Activated CD4-positive, alpha-beta memory T cell treated with anti-CD3 and anti-CD28 coated beads, Interleukin-2, amount 10 ng/mL, durations not matched to agents 7 days and 5 days (primary cell): ENCODE measurements at regions not wholly inside any gene's neighbourhood (a gene's known extent, or its start where the extent isn't known, plus 50 kb on each side); places are given as distances from the start of the nearest gene placed in this dataset.

ENCODE experiments used
- CTCF ChIA-PET: fragments of 350-600 bp; sonication (Branson Sonifier 250); formaldehyde crosslinking; loops from one replicate; lab custom pipeline; 2021; ENCODE audit warnings: antibody characterized with exemption, inconsistent platforms; lab: Charles Lee
- POLR2A ChIA-PET: fragments of 350-600 bp; sonication (Branson Sonifier 250); formaldehyde crosslinking; loops from one replicate; lab custom pipeline; 2021; ENCODE audit warnings: antibody characterized with exemption; lab: Charles Lee
- DNase-seq: peaks from one replicate; pipeline ENCODE4 v3.0.0-alpha.2; 2020
- H3K27ac Mint-ChIP-seq: one replicate; pipeline ENCODE4 v1.8.0; 2021; ENCODE audit warnings: mild to moderate bottlenecking, mixed read lengths
- H3K27me3 Mint-ChIP-seq: one replicate; pipeline ENCODE4 v1.8.0; 2021; ENCODE audit warnings: mixed read lengths
- H3K36me3 Mint-ChIP-seq: one replicate; pipeline ENCODE4 v1.8.0; 2021; ENCODE audit warnings: low read depth, mixed read lengths
- H3K4me1 Mint-ChIP-seq: one replicate; pipeline ENCODE4 v1.8.0; 2021; ENCODE audit warnings: mixed read lengths
- H3K4me3 Mint-ChIP-seq: one replicate; pipeline ENCODE4 v1.8.0; 2021; ENCODE audit warnings: mild to moderate bottlenecking, mixed read lengths
- H3K9me3 Mint-ChIP-seq: one replicate; pipeline ENCODE4 v1.8.0; 2021; ENCODE audit warnings: mixed read lengths

DNA sequence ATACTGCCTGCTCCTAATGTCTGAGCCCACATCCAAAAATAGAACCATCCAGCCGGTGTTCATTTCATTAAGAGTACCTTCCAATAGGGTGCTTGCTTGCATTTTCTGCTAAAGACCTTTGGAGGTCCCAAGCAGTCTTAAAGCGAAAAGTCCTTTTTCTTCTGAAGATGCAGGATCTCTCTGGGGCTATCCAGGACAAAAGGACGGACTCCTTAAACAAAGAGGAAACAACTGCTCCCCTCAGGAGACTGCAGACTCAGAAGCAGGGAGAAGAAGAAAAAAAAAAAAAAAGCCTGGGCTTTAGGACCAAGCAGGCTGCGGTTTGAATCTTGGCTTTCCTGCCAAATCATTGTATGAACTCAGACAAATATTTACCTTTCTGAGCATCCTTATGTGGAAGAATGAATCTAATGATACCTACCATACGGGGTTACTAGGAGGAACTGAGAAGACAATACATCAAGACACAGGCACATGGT is 204.0 kb downstream of the PLPP3 start:
- Mint-ChIP-seq H3K27ac (no peak overlapping the region), H3K4me1 (no peaks in the 10 kb centered on the region), H3K36me3 (no peaks in the 10 kb centered on the region), H3K4me3 (no peak overlapping the region), H3K27me3 (no peaks in the 10 kb centered on the region), H3K9me3 (no peaks in the 10 kb centered on the region)
- no peak for DNase-seq
- ChIA-PET CTCF (no interaction called here), POLR2A (no interaction called here)

GRCh38 chr1:56374026-56374974 is 205.1 kb downstream of the PLPP3 start:
- no peak overlapping the region for H3K27ac Mint-ChIP-seq
- ChIA-PET CTCF (no interaction called here), POLR2A (no interaction called here)
- no peaks in the 10 kb centered on the region for H3K4me1 Mint-ChIP-seq
- no peaks in the 10 kb centered on the region for H3K27me3 Mint-ChIP-seq
- no peaks in the 10 kb centered on the region for H3K36me3 Mint-ChIP-seq
- DNase-seq = no peak
- no peak overlapping the region for H3K4me3 Mint-ChIP-seq
- no peaks in the 10 kb centered on the region for H3K9me3 Mint-ChIP-seq

- ChIA-PET POLR2A (no interaction called here), CTCF (no interaction called here)
- no peak overlapping the region for H3K27ac Mint-ChIP-seq
- H3K27me3 Mint-ChIP-seq = no peaks in the 10 kb centered on the region
- H3K9me3 Mint-ChIP-seq = no peaks in the 10 kb centered on the region
- no peaks in the 10 kb centered on the region for H3K4me1 Mint-ChIP-seq
- H3K36me3 Mint-ChIP-seq = no peaks in the 10 kb centered on the region
- no peak overlapping the region for H3K4me3 Mint-ChIP-seq
- DNase-seq = no peak
These were observed 208.8 kb downstream of the PLPP3 start for GRCh38 chr1:56370513-56370912.

DNA sequence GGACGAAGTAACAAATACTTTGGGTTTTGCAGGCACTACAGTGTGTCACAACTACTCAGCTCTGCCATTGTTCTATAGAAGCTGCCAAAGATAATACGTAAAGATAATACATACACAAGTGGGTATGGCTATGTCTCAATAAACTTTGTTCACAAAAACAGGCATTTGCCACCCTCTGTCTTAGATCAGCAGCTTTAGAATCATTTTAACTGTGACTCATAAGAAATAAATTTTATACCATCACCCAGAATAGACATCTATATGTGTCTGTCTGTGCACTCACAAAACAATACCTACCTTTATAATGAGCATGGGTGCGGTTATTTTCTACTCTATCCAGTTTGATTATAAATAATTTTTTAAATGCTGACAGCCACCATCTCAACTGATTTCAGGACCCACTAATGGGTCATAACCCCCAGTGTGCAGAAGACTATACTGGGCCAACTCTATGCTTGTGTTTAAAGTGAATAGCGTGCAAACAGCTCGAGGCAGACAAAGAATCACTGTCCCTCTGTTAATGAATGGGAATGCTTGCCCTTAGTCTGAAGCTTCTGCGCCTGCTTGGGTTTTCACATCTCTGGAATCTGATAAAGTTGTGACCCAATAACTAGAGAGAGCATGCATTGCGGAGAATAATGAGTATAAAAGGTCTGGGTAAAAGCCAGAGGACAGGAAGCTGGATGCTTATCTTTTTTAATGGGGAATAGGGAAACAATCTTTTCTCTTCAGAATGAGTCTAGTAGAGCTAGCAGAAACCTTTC is 216.2 kb downstream of the PLPP3 start:
- H3K4me3 Mint-ChIP-seq = no peak overlapping the region
- CTCF ChIA-PET = no interaction called here

DNA sequence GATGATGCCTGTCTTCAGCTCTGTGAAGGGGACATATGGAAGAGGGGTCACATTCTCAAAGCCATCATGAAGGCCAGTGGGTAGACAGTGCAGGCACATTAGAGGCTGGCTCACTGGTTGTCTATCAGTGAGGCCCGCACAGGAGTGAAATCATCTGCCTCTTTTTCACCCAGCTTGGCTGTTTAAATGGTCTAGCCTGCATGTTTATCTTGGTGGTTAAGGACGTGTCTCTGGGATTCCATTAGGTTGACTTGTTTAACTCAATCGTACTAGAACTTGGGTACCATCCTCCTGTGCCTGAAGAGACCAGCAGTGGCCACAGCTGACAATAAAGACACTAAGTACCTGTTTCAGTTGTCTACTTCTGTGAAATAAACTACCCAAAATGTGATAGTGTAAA is 219.3 kb downstream of the PLPP3 start:
- no peak for DNase-seq
- Mint-ChIP-seq H3K36me3 (no peaks in the 10 kb centered on the region), H3K4me1 (no peaks in the 10 kb centered on the region), H3K27ac (no peak overlapping the region), H3K27me3 (no peaks in the 10 kb centered on the region), H3K9me3 (no peaks in the 10 kb centered on the region), H3K4me3 (no peak overlapping the region)
- ChIA-PET POLR2A (no interaction called here), CTCF (no interaction called here)

More for the DNA sequence above, 216.2 kb downstream of the PLPP3 start:
- no peak for DNase-seq
- Mint-ChIP-seq H3K4me1 (no peaks in the 10 kb centered on the region), H3K9me3 (no peaks in the 10 kb centered on the region), H3K36me3 (no peaks in the 10 kb centered on the region), H3K27me3 (no peaks in the 10 kb centered on the region), H3K27ac (no peak overlapping the region)
- POLR2A ChIA-PET = no interaction called here

- Mint-ChIP-seq H3K27me3 (no peaks in the 10 kb centered on the region), H3K27ac (no peak overlapping the region), H3K9me3 (no peaks in the 10 kb centered on the region), H3K4me3 (no peak overlapping the region), H3K4me1 (no peaks in the 10 kb centered on the region), H3K36me3 (no peaks in the 10 kb centered on the region)
- no peak for DNase-seq
- ChIA-PET POLR2A (no interaction called here), CTCF (no interaction called here)
These were observed 220.3 kb downstream of the PLPP3 start for GRCh38 chr1:56359056-56359455.

GRCh38 chr1:56357927-56358690 is 221.3 kb downstream of the PLPP3 start:
- ChIA-PET CTCF (no interaction called here), POLR2A (no interaction called here)
- no peak overlapping the region for H3K27ac Mint-ChIP-seq
- H3K4me1 Mint-ChIP-seq = no peaks in the 10 kb centered on the region
- no peaks in the 10 kb centered on the region for H3K27me3 Mint-ChIP-seq
- H3K9me3 Mint-ChIP-seq = no peaks in the 10 kb centered on the region
- no peaks in the 10 kb centered on the region for H3K36me3 Mint-ChIP-seq
- DNase-seq = no peak
- no peak overlapping the region for H3K4me3 Mint-ChIP-seq

- POLR2A ChIA-PET = no interaction called here
- DNase-seq = no peak
- no peaks in the 10 kb centered on the region for H3K9me3 Mint-ChIP-seq
- H3K4me1 Mint-ChIP-seq = no peaks in the 10 kb centered on the region
- no peaks in the 10 kb centered on the region for H3K36me3 Mint-ChIP-seq
- CTCF ChIA-PET = no interaction called here
- no peak overlapping the region for H3K27ac Mint-ChIP-seq
- no peaks in the 10 kb centered on the region for H3K27me3 Mint-ChIP-seq
- no peak overlapping the region for H3K4me3 Mint-ChIP-seq
These were observed 222.9 kb downstream of the PLPP3 start for GRCh38 chr1:56356376-56356990.

DNA sequence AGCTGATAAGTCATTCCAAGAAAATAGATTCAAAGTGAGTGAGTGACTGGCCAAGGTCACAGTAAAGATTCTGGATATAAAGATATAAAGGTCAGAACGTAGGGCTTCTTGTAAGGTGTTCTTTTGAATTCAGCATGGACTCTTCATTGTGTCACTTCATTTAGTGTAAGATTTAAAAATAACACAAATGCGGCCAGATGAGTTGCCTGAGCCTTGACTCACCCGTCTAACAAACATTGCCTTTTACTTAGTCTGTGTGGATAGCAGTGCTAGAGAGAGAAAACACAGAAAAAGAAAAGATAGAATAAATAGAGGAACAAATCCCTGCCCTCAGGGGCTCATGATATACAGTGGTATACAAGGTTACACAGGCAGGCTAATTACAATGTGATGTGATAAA is 223.4 kb downstream of the PLPP3 start:
- Mint-ChIP-seq H3K4me1 (no peaks in the 10 kb centered on the region), H3K4me3 (no peak overlapping the region), H3K27me3 (no peaks in the 10 kb centered on the region), H3K9me3 (no peaks in the 10 kb centered on the region), H3K27ac (no peak overlapping the region), H3K36me3 (no peaks in the 10 kb centered on the region)
- ChIA-PET CTCF (no interaction called here), POLR2A (no interaction called here)
- DNase-seq = no peak

DNA sequence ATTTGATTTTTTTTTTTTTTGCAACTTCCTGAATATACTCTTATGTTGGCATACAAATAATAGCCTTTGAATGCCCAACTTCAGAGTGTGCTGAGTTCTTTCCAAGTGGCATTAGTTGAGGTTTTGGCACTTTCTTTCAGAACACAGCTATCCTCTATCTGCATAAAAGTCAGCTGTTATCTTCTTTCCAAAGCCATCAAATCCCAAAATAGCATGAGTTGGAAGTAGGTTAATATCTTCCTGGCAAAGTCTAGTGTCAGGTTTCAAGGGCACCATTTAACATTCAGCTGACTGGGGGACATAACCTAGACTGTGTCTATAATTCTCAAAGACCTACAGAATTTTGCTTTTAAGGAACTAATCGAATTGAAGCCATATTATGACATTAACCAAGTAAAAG is 223.9 kb downstream of the PLPP3 start:
- Mint-ChIP-seq H3K4me1 (no peaks in the 10 kb centered on the region), H3K4me3 (no peak overlapping the region), H3K36me3 (no peaks in the 10 kb centered on the region), H3K9me3 (no peaks in the 10 kb centered on the region), H3K27me3 (no peaks in the 10 kb centered on the region), H3K27ac (no peak overlapping the region)
- DNase-seq = no peak
- ChIA-PET POLR2A (no interaction called here), CTCF (no interaction called here)

DNA sequence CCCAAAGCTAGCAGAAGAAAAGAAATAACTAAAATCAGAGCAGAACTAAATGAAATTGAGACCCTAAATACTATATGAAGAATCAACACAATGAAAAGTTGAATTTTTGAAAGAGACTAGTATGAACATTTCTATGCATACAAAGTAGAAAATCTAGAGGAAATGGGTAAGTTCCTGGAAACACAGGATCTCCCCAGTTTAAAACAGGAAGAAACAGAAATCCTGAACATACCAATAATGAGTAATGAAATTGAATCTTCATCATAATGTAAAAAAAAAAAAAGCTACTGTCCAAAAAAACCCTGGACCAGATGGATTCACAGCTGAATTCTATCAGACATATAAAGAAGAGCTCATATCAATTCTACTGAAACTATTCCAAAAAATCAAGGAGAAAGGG is 233.5 kb downstream of the PLPP3 start:
- no peak overlapping the region for H3K4me3 Mint-ChIP-seq
- CTCF ChIA-PET = no interaction called here
- H3K4me1 Mint-ChIP-seq = no peaks in the 10 kb centered on the region

DNA sequence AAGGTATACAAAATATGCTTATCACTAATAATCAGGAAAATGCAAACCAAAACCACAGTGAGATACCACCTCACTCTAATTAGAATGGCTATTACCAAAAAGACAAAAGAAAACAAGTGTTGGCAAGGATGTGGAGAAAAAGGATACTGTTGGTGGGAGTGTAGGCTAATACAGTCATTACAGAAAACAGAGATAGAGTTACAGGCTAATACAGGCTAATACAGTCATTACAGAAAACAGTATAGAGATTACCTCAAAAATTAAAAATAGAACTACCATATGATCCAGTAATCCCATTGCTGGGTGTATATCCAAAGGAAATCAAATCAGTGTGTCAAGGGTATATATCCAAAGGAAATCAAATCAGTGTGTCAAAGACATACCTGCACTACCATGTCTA is 238.4 kb downstream of the PLPP3 start:
- H3K4me1 Mint-ChIP-seq = no peaks in the 10 kb centered on the region
- H3K36me3 Mint-ChIP-seq = no peaks in the 10 kb centered on the region
- ChIA-PET CTCF (no interaction called here), POLR2A (no interaction called here)
- DNase-seq = no peak
- no peak overlapping the region for H3K4me3 Mint-ChIP-seq
- H3K27ac Mint-ChIP-seq = no peak overlapping the region
- H3K27me3 Mint-ChIP-seq = no peaks in the 10 kb centered on the region
- peaks cover 4% of the 10 kb centered on the region for H3K9me3 Mint-ChIP-seq

More for the DNA sequence above, 233.5 kb downstream of the PLPP3 start:
- Mint-ChIP-seq H3K36me3 (no peaks in the 10 kb centered on the region), H3K27me3 (no peaks in the 10 kb centered on the region), H3K27ac (no peak overlapping the region), H3K9me3 (peaks cover 4% of the 10 kb centered on the region)
- POLR2A ChIA-PET = no interaction called here
- no peak for DNase-seq
